ENCODE measurements at regions not wholly inside any gene's neighbourhood (a gene's known extent, or its start where the extent isn't known, plus 50 kb on each side); places are given as distances from the start of the nearest gene placed in this dataset.

GRCh38 chr16:66103211-66103610 lies 263.3 kb upstream of the CDH5 start:
- TF ChIP-seq GATA2 (IDR thresholded peaks at IDR 0.05; ENCODE audit: low read depth, low read length), result no peak
- no peak for TF ChIP-seq GATA3 (IDR thresholded peaks at IDR 0.05; ENCODE audit: low read depth, low read length)
